Nephron (organoid): ENCODE measurements at regions not wholly inside any gene's neighbourhood (a gene's known extent, or its start where the extent isn't known, plus 50 kb on each side); places are given as distances from the start of the nearest gene placed in this dataset.
A peak's percentile ranks its signal among the peaks of the same experiment; 100 is the strongest.

Experiments
- H3K27ac Mint-ChIP-seq, 3 experiments: 2 replicates each; pipeline ENCODE4 v1.8.0; 2020; ENCODE audit warnings: mixed read lengths in 3 of 3, mild to moderate bottlenecking in 2 of 3, moderate library complexity in 1 of 3
- H3K27me3 Mint-ChIP-seq: 2 replicates; pipeline ENCODE4 v1.8.0; 2021; ENCODE audit warnings: low read depth, mild to moderate bottlenecking, moderate library complexity, mixed read lengths
- H3K36me3 Mint-ChIP-seq: 2 replicates; pipeline ENCODE4 v1.8.0; 2020; ENCODE audit warnings: low read depth, mixed read lengths
- H3K4me1 Mint-ChIP-seq: 2 replicates; pipeline ENCODE4 v1.8.0; 2020; ENCODE audit warnings: mixed read lengths
- H3K4me3 Mint-ChIP-seq, 3 experiments: 2 replicates each; pipeline ENCODE4 v1.8.0; 2020; ENCODE audit warnings: mild to moderate bottlenecking in 3 of 3, mixed read lengths in 3 of 3, moderate library complexity in 2 of 3
- H3K9me3 Mint-ChIP-seq: 2 replicates; pipeline ENCODE4 v1.8.0; 2020; ENCODE audit warnings: mixed read lengths
- CTCF ChIP-seq, 3 experiments: fragments of 200-600 bp; sonication (generic); IDR thresholded peaks; one replicate each; pipeline ENCODE4 v1.5.0; 2021; ENCODE audit warnings: antibody characterized with exemption in 3 of 3; ENCODE audit not compliant: unreplicated experiment in 3 of 3

GRCh38 chr10:117638664-117639200 lies 96.2 kb downstream of the EMX2 start:
- Mint-ChIP-seq H3K27me3 (peaks cover 4% of the 10 kb centered on the region), H3K36me3 (no peaks in the 10 kb centered on the region), H3K9me3 (no peaks in the 10 kb centered on the region), H3K4me1 (peaks cover 22% of the 10 kb centered on the region), H3K27ac (no peak overlapping the region), H3K4me3 (no peak overlapping the region)
- no peak for TF ChIP-seq CTCF (IDR thresholded peaks at IDR 0.05; ENCODE audit: unreplicated experiment in 3 of 3)

GRCh38 chr10:117640406-117640805 lies 97.9 kb downstream of the EMX2 start:
- no peak for TF ChIP-seq CTCF (IDR thresholded peaks at IDR 0.05; ENCODE audit: unreplicated experiment in 3 of 3)
- Mint-ChIP-seq H3K27ac (no peak overlapping the region), H3K36me3 (no peaks in the 10 kb centered on the region), H3K4me3 (no peak overlapping the region), H3K9me3 (no peaks in the 10 kb centered on the region), H3K4me1 (peaks cover 22% of the 10 kb centered on the region), H3K27me3 (no peaks in the 10 kb centered on the region)

GRCh38 chr10:117646718-117647117 lies 104.2 kb downstream of the EMX2 start:
- Mint-ChIP-seq H3K27me3 (no peaks in the 10 kb centered on the region), H3K36me3 (no peaks in the 10 kb centered on the region), H3K9me3 (peaks cover 20% of the 10 kb centered on the region), H3K27ac (peak overlapping the region in 1 of 3 experiments; percentile 40), H3K4me1 (peaks cover 5% of the 10 kb centered on the region), H3K4me3 (no peak overlapping the region)
- TF ChIP-seq CTCF (IDR thresholded peaks at IDR 0.05; ENCODE audit: unreplicated experiment in 3 of 3), result no peak

GRCh38 chr10:117647306-117647705 lies 104.8 kb downstream of the EMX2 start:
- H3K9me3 Mint-ChIP-seq, result peaks cover 23% of the 10 kb centered on the region

GRCh38 chr10:117651121-117651520 lies 108.6 kb downstream of the EMX2 start:
- no peaks in the 10 kb centered on the region for H3K36me3 Mint-ChIP-seq
- H3K4me1 Mint-ChIP-seq, result no peaks in the 10 kb centered on the region
- no peak for TF ChIP-seq CTCF (IDR thresholded peaks at IDR 0.05; ENCODE audit: unreplicated experiment in 3 of 3)
- H3K9me3 Mint-ChIP-seq, result peaks cover 40% of the 10 kb centered on the region
- peaks cover 3% of the 10 kb centered on the region for H3K27me3 Mint-ChIP-seq
- H3K27ac Mint-ChIP-seq, result no peak overlapping the region
- no peak overlapping the region for H3K4me3 Mint-ChIP-seq

More at GRCh38 chr10:117647306-117647705, 104.8 kb downstream of the EMX2 start:
- no peak for TF ChIP-seq CTCF (IDR thresholded peaks at IDR 0.05; ENCODE audit: unreplicated experiment in 3 of 3)
- Mint-ChIP-seq H3K27me3 (no peaks in the 10 kb centered on the region), H3K27ac (peak overlapping the region in 1 of 3 experiments; percentile 40), H3K4me1 (no peaks in the 10 kb centered on the region), H3K36me3 (no peaks in the 10 kb centered on the region), H3K4me3 (no peak overlapping the region)
